ENCODE measurements at regions not wholly inside any gene's neighbourhood (a gene's known extent, or its start where the extent isn't known, plus 50 kb on each side); places are given as distances from the start of the nearest gene placed in this dataset.

GRCh38 chr13:88863116-88863515 lies 1191.9 kb downstream of the SLITRK5 start:
- DNase-seq (ENCODE audit: low read depth in 2 of 2): no peak

- no peak for DNase-seq (ENCODE audit: low read depth in 2 of 2)
Observed at GRCh38 chr13:88866195-88866594, 1195.0 kb downstream of the SLITRK5 start.

- DNase-seq (ENCODE audit: low read depth in 2 of 2): no peak
Observed at GRCh38 chr13:88883741-88884140, 1212.6 kb downstream of the SLITRK5 start.

- no peak for DNase-seq (ENCODE audit: low read depth in 2 of 2)
Observed at GRCh38 chr13:88887045-88887662, 1216.0 kb downstream of the SLITRK5 start.

- DNase-seq (ENCODE audit: low read depth in 2 of 2): no peak
Observed at GRCh38 chr13:88895261-88895941, 1224.2 kb downstream of the SLITRK5 start.

GRCh38 chr13:88896466-88896865 lies 1225.3 kb downstream of the SLITRK5 start:
- no peak for DNase-seq (ENCODE audit: low read depth in 2 of 2)

GRCh38 chr13:88908961-88909441 lies 1237.8 kb downstream of the SLITRK5 start:
- DNase-seq (ENCODE audit: low read depth in 2 of 2): no peak

GRCh38 chr13:88919970-88920628 lies 1248.9 kb downstream of the SLITRK5 start:
- DNase-seq (ENCODE audit: low read depth in 2 of 2): peak in 1 of 2 donors; percentile 22

GRCh38 chr13:88925954-88926353 lies 1254.8 kb downstream of the SLITRK5 start:
- no peak for DNase-seq (ENCODE audit: low read depth in 2 of 2)

- no peak for DNase-seq (ENCODE audit: low read depth in 2 of 2)
Observed at GRCh38 chr13:88926890-88927502, 1255.8 kb downstream of the SLITRK5 start.

- DNase-seq (ENCODE audit: low read depth in 2 of 2): no peak
Observed at GRCh38 chr13:88932950-88933349, 1261.8 kb downstream of the SLITRK5 start.

GRCh38 chr13:88937384-88937783 lies 1266.2 kb downstream of the SLITRK5 start:
- no peak for DNase-seq (ENCODE audit: low read depth in 2 of 2)

GRCh38 chr13:88945793-88946192 lies 1274.6 kb downstream of the SLITRK5 start:
- DNase-seq (ENCODE audit: low read depth in 2 of 2): no peak

GRCh38 chr13:88948501-88948900 lies 1277.3 kb downstream of the SLITRK5 start:
- no peak for DNase-seq (ENCODE audit: low read depth in 2 of 2)

GRCh38 chr13:88958821-88959220 lies 1287.7 kb downstream of the SLITRK5 start:
- DNase-seq (ENCODE audit: low read depth in 2 of 2): no peak

- no peak for DNase-seq (ENCODE audit: low read depth in 2 of 2)
Observed at GRCh38 chr13:88976466-88976865, 1305.3 kb downstream of the SLITRK5 start.

GRCh38 chr13:88978607-88979006 lies 1307.4 kb downstream of the SLITRK5 start:
- no peak for DNase-seq (ENCODE audit: low read depth in 2 of 2)

- DNase-seq (ENCODE audit: low read depth in 2 of 2): no peak
Observed at GRCh38 chr13:88979465-88980175, 1308.4 kb downstream of the SLITRK5 start.

GRCh38 chr13:89003656-89004055 lies 1332.5 kb downstream of the SLITRK5 start:
- DNase-seq (ENCODE audit: low read depth in 2 of 2): no peak

GRCh38 chr13:89011615-89012014 lies 1340.4 kb downstream of the SLITRK5 start:
- no peak for DNase-seq (ENCODE audit: low read depth in 2 of 2)

GRCh38 chr13:89027694-89028306 lies 1356.6 kb downstream of the SLITRK5 start:
- no peak for DNase-seq (ENCODE audit: low read depth in 2 of 2)

All from activated CD4-positive, alpha-beta T cell treated with anti-CD3 and anti-CD28 coated beads for 24 hours (primary cell).